PC-3 (cell line): ENCODE measurements at regions not wholly inside any gene's neighbourhood (a gene's known extent, or its start where the extent isn't known, plus 50 kb on each side); places are given as distances from the start of the nearest gene placed in this dataset.

Experiments
- ATAC-seq: fragments of 200-7000 bp; cut with Tn5 transposase; 2 replicates; pipeline ENCODE4 v1.9.1; 2020; ENCODE audit warnings: mild to moderate bottlenecking, moderate library complexity
- BruUV-seq: library from RNA; stranded (reverse); fragments of 400-500 nt; replicated peaks from 2 replicates; lab custom pipeline; 2021; lab: Mats Ljungman, UMichigan
- CTCF ChIA-PET: fragments of 300-600 bp; sonication (Branson Sonifier 250); formaldehyde crosslinking; loops from one replicate; lab custom pipeline; 2022; ENCODE audit warnings: antibody characterized with exemption; lab: Charles Lee
- POLR2A ChIA-PET: fragments of 300-600 bp; sonication (Branson Sonifier 250); formaldehyde crosslinking; loops from one replicate; lab custom pipeline; 2022; ENCODE audit warnings: antibody characterized with exemption; ENCODE audit not compliant: unreplicated experiment; lab: Charles Lee
- DNase-seq: peaks from one replicate; pipeline ENCODE4 v3.0.0-alpha.2; 2015
- H2AFZ ChIP-seq: fragments of 300-600 bp; sonication (generic); 2 replicates; pipeline ENCODE4 v1.6.0; 2016; ENCODE audit warnings: antibody characterized with exemption, low read length
- H3F3A ChIP-seq: fragments of 300-600 bp; sonication (generic); one replicate; pipeline ENCODE4 v1.6.0; 2017; ENCODE audit warnings: antibody characterized with exemption, low read length, control low read depth, mild to moderate bottlenecking; ENCODE audit not compliant: unreplicated experiment
- H3K27ac ChIP-seq: fragments of 300-600 bp; sonication (generic); 2 replicates; pipeline ENCODE4 v1.5.1; 2016; ENCODE audit warnings: mild to moderate bottlenecking, low read length
- H3K27me3 ChIP-seq: fragments of 300-600 bp; sonication (generic); 2 replicates; pipeline ENCODE4 v1.6.1; 2016; ENCODE audit warnings: low read length, mixed read lengths
- H3K36me3 ChIP-seq: fragments of 300-600 bp; sonication (generic); 2 replicates; pipeline ENCODE4 v1.6.1; 2016; ENCODE audit warnings: low read depth, mixed run types, low read length, mixed read lengths
- H3K4me1 ChIP-seq: fragments of 300-600 bp; sonication (generic); 2 replicates; pipeline ENCODE4 v1.5.1; 2016; ENCODE audit warnings: low read length; ENCODE audit not compliant: insufficient read depth
- H3K4me2 ChIP-seq: fragments of 300-600 bp; sonication (generic); 2 replicates; pipeline ENCODE4 v1.6.0; 2016; ENCODE audit warnings: low read length
- H3K4me3 ChIP-seq: fragments of 300-600 bp; sonication (generic); 2 replicates; pipeline ENCODE4 v1.5.1; 2016; ENCODE audit warnings: mild to moderate bottlenecking, low read length, mixed read lengths
- H3K79me2 ChIP-seq: fragments of 300-600 bp; sonication (generic); 2 replicates; pipeline ENCODE4 v1.6.1; 2017; ENCODE audit warnings: low read length, mixed read lengths
- H3K9ac ChIP-seq: fragments of 300-600 bp; sonication (generic); 2 replicates; pipeline ENCODE4 v1.6.0; 2016; ENCODE audit warnings: mild to moderate bottlenecking, low read length
- H3K9me2 ChIP-seq: fragments of 300-600 bp; sonication (generic); replicated peaks from 2 replicates; pipeline ENCODE4 v1.6.1; 2016; ENCODE audit warnings: mixed run types, low read length, mixed read lengths
- H3K9me3 ChIP-seq: fragments of 300-600 bp; sonication (generic); 2 replicates; pipeline ENCODE4 v1.6.1; 2016; ENCODE audit warnings: low read length, mixed read lengths
- H4K20me1 ChIP-seq: fragments of 300-600 bp; sonication (generic); 2 replicates; pipeline ENCODE4 v1.6.1; 2016; ENCODE audit warnings: low read length, mixed read lengths
- EZH2 ChIP-seq: fragments of 300-600 bp; sonication (generic); IDR thresholded peaks from one replicate; pipeline ENCODE4 v1.6.1; 2017; ENCODE audit warnings: antibody characterized with exemption, mild to moderate bottlenecking, low read length; ENCODE audit not compliant: unreplicated experiment
- EZH2phosphoT487 ChIP-seq: fragments of 300-600 bp; sonication (generic); IDR thresholded peaks from 2 replicates; pipeline ENCODE4 v1.6.1; 2018; ENCODE audit warnings: mild to moderate bottlenecking, antibody characterized with exemption, low read length, borderline replicate concordance
- intact Hi-C: fragments of 100-400 bp; cut with micrococcal nuclease; formaldehyde crosslinking; loops from 2 replicates; pipeline ENCODE4 v1.9.0; 2023
- TF ChIP-seq, protein P1 (sequence below): fragments of 300-600 bp; sonication (generic); conservative IDR thresholded peaks from 2 replicates; pipeline ENCODE4 v1.5.1; 2017; ENCODE audit warnings: antibody characterized with exemption, low read depth, mild to moderate bottlenecking, low read length

DNA sequence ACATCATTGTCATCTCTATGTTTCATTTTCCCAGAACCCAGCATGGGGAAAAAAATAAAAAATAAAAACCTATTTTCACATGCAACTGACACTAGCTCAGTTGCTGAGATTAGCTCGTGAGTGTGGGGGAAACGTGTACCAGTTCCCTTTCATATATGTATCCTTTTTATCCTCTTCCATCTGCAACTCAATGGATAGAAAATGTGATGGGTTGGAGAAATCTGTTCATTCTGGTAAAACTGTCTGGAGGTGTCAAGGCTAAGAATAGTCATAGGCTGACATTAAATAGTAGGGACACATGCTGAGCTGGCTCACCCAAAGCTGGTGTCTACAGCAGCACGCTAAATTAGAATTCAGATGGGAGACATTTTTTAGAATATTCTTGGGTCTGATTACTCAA is 519.3 kb downstream of the ELAVL2 start:
- Histone ChIP-seq H3K4me2 (no peak overlapping the region), H3F3A (no peaks in the 10 kb centered on the region), H3K4me1 (no peaks in the 10 kb centered on the region), H3K79me2 (no peaks in the 10 kb centered on the region), H3K4me3 (no peak overlapping the region), H3K9ac (no peak overlapping the region), H3K27ac (no peak overlapping the region), H4K20me1 (no peaks in the 10 kb centered on the region), H3K9me3 (no peaks in the 10 kb centered on the region), H3K36me3 (no peaks in the 10 kb centered on the region), H3K9me2 (no peaks in the 10 kb centered on the region), H2AFZ (no peak overlapping the region), H3K27me3 (no peaks in the 10 kb centered on the region)
- no TSS peak for BruUV-seq
- ATAC-seq (no peak), DNase-seq (no peak)
- TF ChIP-seq, protein P1, sequence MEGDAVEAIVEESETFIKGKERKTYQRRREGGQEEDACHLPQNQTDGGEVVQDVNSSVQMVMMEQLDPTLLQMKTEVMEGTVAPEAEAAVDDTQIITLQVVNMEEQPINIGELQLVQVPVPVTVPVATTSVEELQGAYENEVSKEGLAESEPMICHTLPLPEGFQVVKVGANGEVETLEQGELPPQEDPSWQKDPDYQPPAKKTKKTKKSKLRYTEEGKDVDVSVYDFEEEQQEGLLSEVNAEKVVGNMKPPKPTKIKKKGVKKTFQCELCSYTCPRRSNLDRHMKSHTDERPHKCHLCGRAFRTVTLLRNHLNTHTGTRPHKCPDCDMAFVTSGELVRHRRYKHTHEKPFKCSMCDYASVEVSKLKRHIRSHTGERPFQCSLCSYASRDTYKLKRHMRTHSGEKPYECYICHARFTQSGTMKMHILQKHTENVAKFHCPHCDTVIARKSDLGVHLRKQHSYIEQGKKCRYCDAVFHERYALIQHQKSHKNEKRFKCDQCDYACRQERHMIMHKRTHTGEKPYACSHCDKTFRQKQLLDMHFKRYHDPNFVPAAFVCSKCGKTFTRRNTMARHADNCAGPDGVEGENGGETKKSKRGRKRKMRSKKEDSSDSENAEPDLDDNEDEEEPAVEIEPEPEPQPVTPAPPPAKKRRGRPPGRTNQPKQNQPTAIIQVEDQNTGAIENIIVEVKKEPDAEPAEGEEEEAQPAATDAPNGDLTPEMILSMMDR: no peak
- TF ChIP-seq EZH2phosphoT487 (no peak), EZH2 (no peak)
- POLR2A ChIA-PET: no interaction called here
- CTCF ChIA-PET: no interaction called here
- intact Hi-C loops: no loop called here

- CTCF ChIA-PET: no interaction called here
- POLR2A ChIA-PET: no interaction called here
- H3K4me3 ChIP-seq: no peak overlapping the region
Observed at GRCh38 chr9:23307731-23308513, 518.1 kb downstream of the ELAVL2 start.

DNA sequence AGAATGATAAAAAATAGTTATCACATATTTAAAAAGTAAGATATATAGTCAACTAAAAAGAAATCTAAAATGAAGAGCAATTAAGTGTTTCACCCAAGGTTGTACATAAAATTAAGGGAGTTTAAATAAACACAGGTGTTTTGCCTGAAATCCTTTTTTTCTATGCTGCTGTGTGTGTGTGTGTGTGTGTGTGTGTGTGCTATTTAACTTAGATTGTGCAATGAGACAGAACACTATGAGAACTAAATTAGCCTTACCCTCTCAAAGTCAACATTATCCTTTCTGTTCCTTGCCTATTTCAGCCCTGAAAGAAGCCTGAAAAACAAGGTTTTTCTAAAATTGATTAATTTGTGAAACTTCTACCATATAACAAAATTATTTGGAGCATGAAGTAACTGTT is 516.2 kb downstream of the ELAVL2 start:
- Histone ChIP-seq H3K9ac (no peak overlapping the region), H3K27me3 (no peaks in the 10 kb centered on the region), H3K4me3 (no peak overlapping the region), H4K20me1 (no peaks in the 10 kb centered on the region), H3K27ac (no peak overlapping the region), H3K4me2 (no peak overlapping the region), H3K36me3 (no peaks in the 10 kb centered on the region), H3K79me2 (no peaks in the 10 kb centered on the region), H3K9me3 (no peaks in the 10 kb centered on the region), H2AFZ (no peak overlapping the region), H3F3A (no peaks in the 10 kb centered on the region), H3K4me1 (no peaks in the 10 kb centered on the region), H3K9me2 (no peaks in the 10 kb centered on the region)
- POLR2A ChIA-PET: no interaction called here
- BruUV-seq: no TSS peak
- ATAC-seq: no peak
- CTCF ChIA-PET: no interaction called here
- intact Hi-C loops: no loop called here
- no peak for DNase-seq
- TF ChIP-seq EZH2: no peak
- TF ChIP-seq EZH2phosphoT487: no peak

More at GRCh38 chr9:23307731-23308513, 518.1 kb downstream of the ELAVL2 start:
- H3F3A ChIP-seq: no peaks in the 10 kb centered on the region
- no peaks in the 10 kb centered on the region for H4K20me1 ChIP-seq
- H3K4me2 ChIP-seq: no peak overlapping the region
- no peaks in the 10 kb centered on the region for H3K36me3 ChIP-seq
- H3K27ac ChIP-seq: no peak overlapping the region
- DNase-seq (peak; percentile 2), ATAC-seq (no peak)
- H3K9ac ChIP-seq: no peak overlapping the region
- no peaks in the 10 kb centered on the region for H3K27me3 ChIP-seq
- no peaks in the 10 kb centered on the region for H3K9me3 ChIP-seq
- H2AFZ ChIP-seq: no peak overlapping the region
- H3K4me1 ChIP-seq: no peaks in the 10 kb centered on the region
- TF ChIP-seq EZH2phosphoT487 (no peak), EZH2 (no peak)
- TF ChIP-seq, protein P1: no peak
- no peaks in the 10 kb centered on the region for H3K9me2 ChIP-seq
- no TSS peak for BruUV-seq
- intact Hi-C loops: no loop called here
- H3K79me2 ChIP-seq: no peaks in the 10 kb centered on the region
